Activated naive CD4-positive, alpha-beta T cell treated with anti-CD3 and anti-CD28 coated beads for 36 hours (primary cell): ENCODE measurements at regions not wholly inside any gene's neighbourhood (a gene's known extent, or its start where the extent isn't known, plus 50 kb on each side); places are given as distances from the start of the nearest gene placed in this dataset.

Experiments
- CTCF ChIA-PET: fragments of 350-600 bp; sonication (Branson Sonifier 250); formaldehyde crosslinking; loops from one replicate; lab custom pipeline; 2021; ENCODE audit warnings: antibody characterized with exemption; lab: Charles Lee
- DNase-seq: peaks from one replicate; pipeline ENCODE4 v3.0.0-alpha.2; 2020
- H3K27ac Mint-ChIP-seq: one replicate; pipeline ENCODE4 v1.8.0; 2021; ENCODE audit warnings: mild to moderate bottlenecking, mixed read lengths
- H3K27me3 Mint-ChIP-seq: one replicate; pipeline ENCODE4 v1.8.0; 2021; ENCODE audit warnings: low read depth, mixed read lengths
- H3K36me3 Mint-ChIP-seq: one replicate; pipeline ENCODE4 v1.8.0; 2021; ENCODE audit warnings: low read depth, mixed read lengths
- H3K4me1 Mint-ChIP-seq: one replicate; pipeline ENCODE4 v1.8.0; 2021; ENCODE audit warnings: low read depth, mixed read lengths
- H3K4me3 Mint-ChIP-seq: one replicate; pipeline ENCODE4 v1.8.0; 2021; ENCODE audit warnings: mild to moderate bottlenecking, moderate library complexity, mixed read lengths
- H3K9me3 Mint-ChIP-seq: one replicate; pipeline ENCODE4 v1.8.0; 2021; ENCODE audit warnings: mixed read lengths
- intact Hi-C: fragments of 100-400 bp; cut with micrococcal nuclease; formaldehyde crosslinking; loops from one replicate; pipeline ENCODE4 v1.15.1; 2023

DNA sequence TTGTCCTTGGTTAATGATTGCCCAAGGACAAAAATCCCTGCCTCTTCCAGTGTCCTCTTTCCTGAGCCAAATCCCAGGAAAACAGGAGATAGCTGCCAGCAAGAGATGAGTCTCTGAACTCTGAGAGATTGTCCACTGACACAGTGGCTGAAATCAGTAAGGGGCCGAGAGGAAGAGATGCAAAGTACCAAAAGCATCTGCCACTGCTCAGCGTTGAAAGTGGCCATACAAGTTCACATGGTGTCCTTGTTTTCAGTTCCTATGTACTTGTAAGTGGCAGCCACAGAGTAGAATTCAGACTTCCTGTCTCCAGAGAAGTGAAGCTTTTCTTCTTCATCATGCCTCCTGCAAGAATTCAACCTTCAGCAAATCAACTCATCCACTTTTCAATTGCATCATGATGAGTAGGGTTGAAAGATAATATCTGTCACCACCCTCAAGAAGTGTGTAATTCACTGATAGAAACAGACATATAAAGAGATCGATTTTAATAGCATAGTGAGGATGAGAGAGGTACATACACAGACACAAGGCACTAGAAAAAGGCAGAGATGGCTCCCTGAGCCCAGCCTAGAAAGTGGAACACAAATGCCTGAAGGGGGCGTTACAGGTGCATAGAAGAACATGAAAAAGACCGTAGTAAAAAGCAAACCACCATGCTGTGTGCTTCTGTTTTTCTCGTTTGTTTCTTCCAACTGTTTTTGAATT, 185.8 kb downstream of the MRPL39 start:
- Mint-ChIP-seq H3K4me3 (peak overlapping the region; percentile 59), H3K4me1 (peaks cover 65% of the 10 kb centered on the region)
- intact Hi-C loops = loop anchor here (1.0 to 5.0 kb wide), 14 partner anchors 25 to 441 kb away; partner anchors contain the start of genes ATP5PF, GABPA and JAM2

DNA sequence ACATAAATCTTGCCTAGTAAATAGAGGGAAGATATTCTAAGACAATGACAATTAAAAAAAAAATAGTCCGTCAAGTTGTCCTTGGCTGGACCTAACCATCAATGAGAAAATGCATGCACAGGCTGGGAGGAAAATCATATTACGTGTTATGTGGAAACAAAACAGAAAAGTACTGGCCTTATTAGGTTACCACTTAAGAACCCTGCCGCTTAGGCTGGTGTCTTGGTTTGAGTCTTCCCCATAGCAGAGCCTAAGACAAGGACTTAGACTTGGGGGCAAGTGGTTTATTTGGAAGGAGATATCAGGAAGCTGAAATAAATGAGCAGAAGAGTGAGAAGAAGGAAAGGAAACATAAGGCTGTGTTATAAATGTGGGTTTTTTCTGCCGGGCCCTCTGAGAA, 186.4 kb downstream of the MRPL39 start:
- intact Hi-C loops = loop anchor here (1.0 to 5.0 kb wide), 14 partner anchors 25 to 441 kb away; partner anchors contain the start of genes ATP5PF, GABPA and JAM2
- Mint-ChIP-seq H3K27me3 (no peaks in the 10 kb centered on the region), H3K4me3 (no peak overlapping the region), H3K9me3 (no peaks in the 10 kb centered on the region), H3K36me3 (no peaks in the 10 kb centered on the region), H3K4me1 (peaks cover 62% of the 10 kb centered on the region), H3K27ac (peak overlapping the region; percentile 92)
- CTCF ChIA-PET = interaction anchor here (0.7 to 7.8 kb wide), 15 partner anchors 30 to 188 kb away, joined by 3 to 51 read pairs (median 4); no protein-coding TSS in a partner anchor
- DNase-seq = no peak

More for the DNA sequence above, 185.8 kb downstream of the MRPL39 start:
- H3K27me3 Mint-ChIP-seq = no peaks in the 10 kb centered on the region
- peak overlapping the region; percentile 92 for H3K27ac Mint-ChIP-seq
- H3K36me3 Mint-ChIP-seq = no peaks in the 10 kb centered on the region
- no peaks in the 10 kb centered on the region for H3K9me3 Mint-ChIP-seq
- CTCF ChIA-PET = interaction anchor here (0.7 to 7.8 kb wide), 15 partner anchors 30 to 188 kb away, joined by 3 to 51 read pairs (median 4); no protein-coding TSS in a partner anchor
- DNase-seq = peak; percentile 86

DNA sequence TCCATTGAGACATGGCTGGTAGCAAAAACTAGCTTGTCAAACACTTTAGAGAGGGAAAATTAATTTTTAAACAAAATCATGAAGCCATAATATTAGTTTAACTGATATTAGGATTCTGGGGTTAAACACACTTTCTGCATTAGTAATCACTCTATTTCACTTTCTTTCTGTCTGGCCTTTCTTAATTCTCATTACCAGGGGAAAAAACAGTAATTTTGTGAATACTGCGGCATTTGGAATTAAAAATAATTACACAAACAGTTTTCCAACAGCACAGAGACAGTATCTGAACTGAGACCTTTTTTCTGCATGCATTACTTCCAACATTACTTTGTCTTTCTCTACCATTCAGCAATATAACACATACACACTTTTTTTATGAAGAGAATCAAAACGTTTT, 190.6 kb downstream of the MRPL39 start:
- Mint-ChIP-seq H3K27ac (no peak overlapping the region), H3K27me3 (no peaks in the 10 kb centered on the region), H3K4me3 (no peak overlapping the region), H3K9me3 (peaks cover 5% of the 10 kb centered on the region), H3K4me1 (peaks cover 35% of the 10 kb centered on the region), H3K36me3 (peaks cover 2% of the 10 kb centered on the region)
- no peak for DNase-seq
- intact Hi-C loops = no loop called here
- CTCF ChIA-PET = interaction anchor here (1.1 kb wide), 1 partner anchor 71 kb away, joined by 3 read pairs; no protein-coding TSS in a partner anchor

DNA sequence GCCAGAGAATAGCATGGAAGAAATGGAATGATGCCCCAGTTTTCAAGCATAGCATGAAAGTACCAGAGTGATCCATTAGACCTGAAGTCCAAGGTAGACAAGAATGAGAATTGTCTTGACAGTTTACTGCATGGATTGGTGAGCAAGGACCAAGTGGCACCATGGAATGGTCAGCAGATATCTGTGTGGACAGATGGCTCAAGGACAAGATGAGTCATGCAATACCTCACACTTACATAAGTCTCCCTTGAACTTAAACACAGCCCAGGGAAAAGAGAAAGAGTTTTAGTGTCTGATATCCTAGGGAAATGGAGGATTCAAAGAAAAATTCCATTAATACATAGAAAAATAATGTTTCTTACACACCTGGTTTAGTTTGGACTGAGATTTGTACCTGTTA, 195.2 kb downstream of the MRPL39 start:
- Mint-ChIP-seq H3K4me3 (no peak overlapping the region), H3K27ac (no peak overlapping the region), H3K27me3 (peaks cover 2% of the 10 kb centered on the region), H3K4me1 (peaks cover 5% of the 10 kb centered on the region), H3K36me3 (peaks cover 2% of the 10 kb centered on the region), H3K9me3 (peaks cover 5% of the 10 kb centered on the region)
- intact Hi-C loops = no loop called here
- CTCF ChIA-PET = no interaction called here
- DNase-seq = no peak

DNA sequence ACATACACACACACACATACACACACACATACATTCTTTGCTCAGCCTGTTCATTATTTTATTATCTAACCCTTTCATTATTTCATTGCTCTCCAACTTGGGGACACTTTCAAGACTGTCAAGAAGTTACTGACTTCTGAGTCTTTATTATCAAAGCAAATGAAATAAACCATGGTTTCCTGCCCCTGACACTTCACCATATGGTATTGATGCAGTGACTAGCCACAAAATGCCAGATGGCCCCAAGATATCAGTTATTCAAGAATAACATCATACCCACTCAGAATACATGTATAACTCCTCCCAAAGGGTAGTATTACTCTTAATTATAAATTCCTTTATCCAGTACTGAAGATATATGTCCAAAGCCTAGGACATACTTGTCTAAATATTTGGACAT, 197.3 kb downstream of the MRPL39 start:
- no peak overlapping the region for H3K4me3 Mint-ChIP-seq
- intact Hi-C loops = no loop called here
- H3K27ac Mint-ChIP-seq = no peak overlapping the region
- no peak for DNase-seq
- CTCF ChIA-PET = no interaction called here
- H3K4me1 Mint-ChIP-seq = no peaks in the 10 kb centered on the region
- H3K36me3 Mint-ChIP-seq = peaks cover 2% of the 10 kb centered on the region
- peaks cover 5% of the 10 kb centered on the region for H3K9me3 Mint-ChIP-seq
- H3K27me3 Mint-ChIP-seq = peaks cover 2% of the 10 kb centered on the region

DNA sequence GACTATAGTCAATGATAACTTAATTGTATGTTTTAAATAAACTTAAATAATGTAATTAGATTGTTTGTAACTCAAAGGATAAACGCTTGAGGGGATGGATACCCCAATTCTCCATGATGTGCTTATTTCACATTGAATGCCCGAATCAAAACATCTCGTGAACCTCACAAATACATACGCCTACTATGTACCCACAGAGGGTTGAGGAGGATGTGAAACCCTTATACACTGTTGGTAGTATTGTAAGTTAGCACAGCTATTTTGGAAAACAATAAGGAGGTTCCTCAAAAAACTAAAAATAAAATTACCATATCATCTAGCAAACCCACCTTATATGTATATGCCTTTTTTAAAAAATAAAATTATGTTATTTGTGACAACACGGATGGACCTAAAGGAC, 198.6 kb downstream of the MRPL39 start:
- intact Hi-C loops = no loop called here
- CTCF ChIA-PET = no interaction called here
- Mint-ChIP-seq H3K27ac (no peak overlapping the region), H3K4me3 (no peak overlapping the region), H3K27me3 (peaks cover 2% of the 10 kb centered on the region), H3K9me3 (no peaks in the 10 kb centered on the region), H3K4me1 (no peaks in the 10 kb centered on the region), H3K36me3 (no peaks in the 10 kb centered on the region)
- no peak for DNase-seq

DNA sequence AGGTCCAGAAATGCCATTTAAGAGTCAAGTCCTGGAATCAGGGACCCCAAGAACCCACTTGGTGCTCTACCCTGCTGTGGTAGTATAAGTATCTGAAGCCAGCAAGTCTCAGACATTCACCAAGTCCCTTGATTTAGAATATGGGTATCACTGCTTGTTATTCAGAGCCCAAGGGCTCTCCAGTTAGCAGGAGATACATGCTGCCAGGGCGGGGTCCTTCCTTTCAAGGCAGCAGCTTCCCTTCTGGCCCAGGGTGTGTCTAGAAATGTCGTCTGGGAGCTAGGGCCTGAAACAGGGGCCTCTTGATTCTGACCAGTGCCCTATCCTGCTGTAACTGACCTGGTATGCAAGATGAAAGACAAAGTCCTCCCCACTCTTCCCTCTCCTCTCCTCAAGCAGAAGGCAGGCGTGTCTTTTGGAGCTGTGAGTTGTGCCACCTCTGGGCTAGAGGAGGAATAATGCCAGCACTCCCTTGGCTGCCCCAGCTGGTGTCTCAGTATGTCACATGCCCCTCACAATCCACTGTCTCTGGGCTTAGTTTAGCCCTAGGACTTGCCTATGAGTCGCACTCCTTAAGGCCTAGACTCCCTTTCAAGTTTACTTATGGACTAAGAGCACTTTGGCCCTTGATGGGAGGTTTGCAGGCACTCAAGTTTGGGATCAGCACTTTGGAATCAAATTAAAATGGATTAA, 200.2 kb downstream of the MRPL39 start:
- peaks cover 2% of the 10 kb centered on the region for H3K27me3 Mint-ChIP-seq
- no peak for DNase-seq
- H3K27ac Mint-ChIP-seq = no peak overlapping the region
- intact Hi-C loops = no loop called here
- no peak overlapping the region for H3K4me3 Mint-ChIP-seq
- peaks cover 3% of the 10 kb centered on the region for H3K4me1 Mint-ChIP-seq
- H3K9me3 Mint-ChIP-seq = no peaks in the 10 kb centered on the region
- CTCF ChIA-PET = no interaction called here
- H3K36me3 Mint-ChIP-seq = peaks cover 7% of the 10 kb centered on the region

DNA sequence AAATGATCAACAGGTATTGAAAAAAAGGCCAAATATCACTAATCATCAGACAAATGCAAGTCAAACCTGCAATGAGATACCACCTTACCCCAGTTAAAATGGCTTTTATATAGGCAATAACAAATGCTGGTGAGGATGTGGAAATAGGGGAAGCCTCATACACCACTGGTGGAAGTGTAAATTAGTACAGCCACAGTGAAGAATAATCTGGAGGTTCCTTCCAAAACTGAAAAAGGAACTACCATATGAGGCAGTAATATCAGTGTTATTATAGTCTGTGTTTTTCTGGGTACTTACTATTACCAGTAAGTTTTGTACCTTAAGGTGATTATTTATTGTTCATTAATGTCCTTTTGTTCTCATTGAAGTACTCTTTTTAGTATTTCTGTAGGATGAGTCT, 201.3 kb downstream of the MRPL39 start:
- no peak for DNase-seq
- Mint-ChIP-seq H3K4me3 (no peak overlapping the region), H3K36me3 (peaks cover 8% of the 10 kb centered on the region), H3K27ac (no peak overlapping the region), H3K9me3 (no peaks in the 10 kb centered on the region), H3K27me3 (peaks cover 9% of the 10 kb centered on the region), H3K4me1 (peaks cover 9% of the 10 kb centered on the region)
- CTCF ChIA-PET = no interaction called here
- intact Hi-C loops = no loop called here

DNA sequence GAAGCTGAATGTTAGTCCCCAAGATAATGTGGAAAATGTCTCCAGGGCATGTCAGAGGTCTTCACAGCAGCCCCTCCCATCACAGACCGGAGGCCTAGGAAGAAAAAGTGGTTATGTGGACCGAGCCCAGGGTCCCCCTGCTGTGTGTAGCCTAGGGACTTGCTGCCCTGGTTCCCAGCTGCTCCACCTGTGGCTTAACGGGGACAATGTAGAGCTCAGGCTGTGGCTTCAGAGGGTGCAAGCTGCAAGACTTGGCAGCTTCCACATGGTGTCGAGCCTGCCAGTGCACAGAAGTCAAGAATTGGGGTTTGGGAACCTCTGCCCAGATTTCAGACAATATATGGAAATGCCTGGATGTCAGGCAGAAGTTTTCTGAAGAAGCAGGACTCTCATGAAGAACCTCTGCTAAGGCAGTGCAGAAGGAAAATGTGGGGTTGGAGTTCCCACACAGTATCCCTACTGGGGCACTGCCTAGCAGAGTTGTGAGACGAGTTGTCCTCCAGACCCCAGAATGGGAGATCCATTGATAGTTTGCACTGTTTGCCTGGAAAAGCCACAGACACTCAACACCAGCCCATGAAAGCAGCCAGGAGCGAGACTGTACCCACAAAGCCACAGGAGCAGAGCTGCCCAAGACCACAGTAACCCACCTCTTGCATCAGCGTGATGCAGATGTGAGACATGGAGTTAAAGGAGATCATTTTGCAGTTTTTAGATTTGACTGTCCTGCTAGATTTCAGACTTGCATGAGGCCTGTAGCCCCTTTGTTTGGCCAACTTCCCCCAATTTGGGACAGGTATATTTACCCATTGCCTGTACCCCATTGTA, 204.9 kb downstream of the MRPL39 start:
- H3K27me3 Mint-ChIP-seq = peaks cover 7% of the 10 kb centered on the region
- no peaks in the 10 kb centered on the region for H3K9me3 Mint-ChIP-seq
- no peak for DNase-seq
- intact Hi-C loops = no loop called here
- CTCF ChIA-PET = no interaction called here
- H3K4me3 Mint-ChIP-seq = no peak overlapping the region
- H3K4me1 Mint-ChIP-seq = peaks cover 13% of the 10 kb centered on the region
- H3K27ac Mint-ChIP-seq = no peak overlapping the region
- H3K36me3 Mint-ChIP-seq = peaks cover 8% of the 10 kb centered on the region

DNA sequence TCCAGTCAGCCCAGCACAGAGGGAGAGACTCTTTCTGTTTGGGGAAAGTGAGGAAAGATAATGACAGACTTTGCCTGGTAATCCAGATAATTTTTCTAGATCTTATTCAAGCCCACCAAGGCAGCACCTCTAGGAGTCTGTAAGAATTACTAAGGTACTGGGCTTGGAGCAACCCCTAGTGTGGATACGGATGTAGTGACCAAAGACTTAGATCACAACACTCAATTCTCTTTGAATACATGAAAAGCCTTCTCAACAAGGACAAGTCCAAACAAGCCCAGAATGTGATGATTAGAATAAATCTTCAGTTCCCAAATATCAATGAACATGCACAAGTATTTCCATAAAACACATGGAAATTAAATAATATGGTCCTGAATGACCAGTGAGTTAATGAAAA, 206.9 kb downstream of the MRPL39 start:
- Mint-ChIP-seq H3K27ac (no peak overlapping the region), H3K4me1 (peaks cover 24% of the 10 kb centered on the region), H3K27me3 (peaks cover 7% of the 10 kb centered on the region), H3K9me3 (no peaks in the 10 kb centered on the region), H3K36me3 (peaks cover 8% of the 10 kb centered on the region), H3K4me3 (no peak overlapping the region)
- CTCF ChIA-PET = no interaction called here
- intact Hi-C loops = no loop called here
- no peak for DNase-seq

DNA sequence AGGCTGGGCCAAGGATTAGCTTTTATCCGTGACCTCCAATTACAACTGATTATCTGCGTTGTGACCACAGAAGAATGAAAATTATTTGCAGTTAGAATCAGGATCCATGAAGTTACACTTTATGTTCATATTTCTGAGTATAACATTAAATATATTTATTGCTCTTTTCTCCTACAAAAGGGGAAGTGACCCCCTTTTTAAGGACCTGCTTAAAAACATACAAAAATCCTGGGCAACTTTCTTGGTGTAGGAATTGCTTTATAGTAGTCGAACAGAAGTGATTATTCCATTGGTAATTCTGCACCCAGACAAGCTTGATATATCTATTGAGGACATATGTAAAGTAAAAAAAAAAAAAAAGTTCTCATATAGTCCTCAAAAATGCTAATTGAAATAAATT, 208.7 kb downstream of the MRPL39 start:
- no peak for DNase-seq
- Mint-ChIP-seq H3K36me3 (peaks cover 8% of the 10 kb centered on the region), H3K27me3 (peaks cover 7% of the 10 kb centered on the region), H3K4me3 (no peak overlapping the region), H3K27ac (no peak overlapping the region), H3K9me3 (no peaks in the 10 kb centered on the region), H3K4me1 (peaks cover 27% of the 10 kb centered on the region)
- intact Hi-C loops = loop anchor here (10.0 kb wide), 1 partner anchor 766 kb away; no protein-coding TSS in a partner anchor
- CTCF ChIA-PET = no interaction called here
